Bronchial epithelial cell (primary cell): ENCODE measurements at regions not wholly inside any gene's neighbourhood (a gene's known extent, or its start where the extent isn't known, plus 50 kb on each side); places are given as distances from the start of the nearest gene placed in this dataset.

Source experiments
- DNase-seq: peaks from one replicate; pipeline ENCODE4 v3.0.0-alpha.2; 2010; ENCODE audit warnings: low read depth
- FAIRE-seq: peaks from 2 replicates; lab custom pipeline; 2011; peaks lifted over from hg19 to GRCh38; lab: Jason Lieb, UNC
- H3K27me3 ChIP-seq: 2 replicates; pipeline ENCODE4 v1.5.1; 2011; ENCODE audit warnings: low read length; ENCODE audit not compliant: control insufficient read depth, insufficient read depth
- H3K36me3 ChIP-seq: 2 replicates; pipeline ENCODE4 v1.5.1; 2011; ENCODE audit warnings: low read length; ENCODE audit not compliant: control insufficient read depth, insufficient read depth
- H3K4me3 ChIP-seq: 2 replicates; pipeline ENCODE4 v1.5.1; 2011; ENCODE audit warnings: mild to moderate bottlenecking, low read depth, low read length, control low read depth
- CTCF ChIP-seq: IDR thresholded peaks from 2 replicates; pipeline ENCODE4 v1.5.1; 2011; ENCODE audit warnings: mild to moderate bottlenecking, moderate library complexity, low read length, control low read depth, inconsistent platforms; ENCODE audit not compliant: insufficient read depth, severe bottlenecking

GRCh38 chr7:98040626-98041360, 50.8 kb upstream of the OCM2 start:
- Histone ChIP-seq H3K27me3 (no peaks in the 10 kb centered on the region), H3K36me3 (no peaks in the 10 kb centered on the region), H3K4me3 (no peak overlapping the region)
- no peak for FAIRE-seq
- DNase-seq, result no peak
- no peak for TF ChIP-seq CTCF

DNA sequence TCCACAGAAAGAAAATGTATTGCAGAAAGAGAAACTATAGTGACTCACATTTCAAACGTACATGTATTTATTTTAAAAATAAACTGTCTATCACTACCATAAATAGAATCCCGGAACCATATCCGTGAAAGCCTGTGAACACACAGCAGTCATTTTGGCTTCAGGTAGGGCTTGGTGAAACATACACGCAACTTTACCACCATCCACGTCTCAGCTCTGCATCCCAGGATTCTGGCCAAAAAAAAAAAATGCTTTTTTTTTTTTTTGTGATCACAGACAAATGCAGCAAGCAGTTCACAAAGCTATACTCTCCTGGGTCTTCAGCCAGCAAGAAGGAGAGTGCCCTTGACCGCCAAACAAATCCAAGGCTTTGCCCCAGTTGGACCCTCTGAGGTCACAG, 56.8 kb upstream of the OCM2 start:
- no peak for TF ChIP-seq CTCF
- Histone ChIP-seq H3K4me3 (no peak overlapping the region), H3K27me3 (no peaks in the 10 kb centered on the region), H3K36me3 (no peaks in the 10 kb centered on the region)
- no peak for FAIRE-seq
- DNase-seq, result no peak

GRCh38 chr7:98049034-98049433, 57.6 kb upstream of the LMTK2 start:
- FAIRE-seq (peak; percentile 99), DNase-seq (peak; percentile 96)
- no peak overlapping the region for H3K4me3 ChIP-seq
- TF ChIP-seq CTCF, result no peak
- H3K27me3 ChIP-seq, result no peaks in the 10 kb centered on the region
- no peaks in the 10 kb centered on the region for H3K36me3 ChIP-seq

GRCh38 chr7:98051118-98051744, 55.4 kb upstream of the LMTK2 start:
- FAIRE-seq (no peak), DNase-seq (no peak)
- Histone ChIP-seq H3K36me3 (no peaks in the 10 kb centered on the region), H3K4me3 (no peak overlapping the region), H3K27me3 (no peaks in the 10 kb centered on the region)
- TF ChIP-seq CTCF, result no peak

DNA sequence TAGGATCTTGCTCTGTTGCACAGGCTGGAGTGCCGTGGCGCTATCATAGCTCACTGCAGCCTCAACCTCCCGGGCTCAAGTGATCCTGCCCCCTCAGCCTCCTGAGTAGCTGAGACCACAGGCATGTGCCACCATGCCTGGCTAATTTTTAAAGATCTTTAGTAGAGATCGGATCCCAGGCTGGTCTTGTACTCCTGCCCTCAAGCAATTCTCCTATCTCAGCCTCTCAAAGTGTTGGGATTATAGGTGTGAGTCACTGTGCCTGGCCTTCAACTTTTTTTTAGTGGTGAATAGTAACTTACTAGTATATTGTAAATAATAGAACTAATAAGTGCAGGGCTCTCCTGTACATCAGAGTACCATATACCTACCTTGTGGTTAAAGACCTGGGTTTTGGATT, 52.1 kb upstream of the LMTK2 start:
- H3K27me3 ChIP-seq, result no peaks in the 10 kb centered on the region
- TF ChIP-seq CTCF, result no peak
- peak; percentile 77 for DNase-seq
- H3K36me3 ChIP-seq, result no peaks in the 10 kb centered on the region
- no peak overlapping the region for H3K4me3 ChIP-seq
- no peak for FAIRE-seq
